Endothelial cell of umbilical vein (primary cell): ENCODE measurements at regions not wholly inside any gene's neighbourhood (a gene's known extent, or its start where the extent isn't known, plus 50 kb on each side); places are given as distances from the start of the nearest gene placed in this dataset.

Source experiments
- BruUV-seq: library from RNA; stranded (reverse); fragments of 400-500 nt; replicated peaks from 2 replicates; lab custom pipeline; 2021; lab: Mats Ljungman, UMichigan
- CTCF ChIA-PET: fragments of 300-600, 350-600 bp; sonication (Branson Sonifier 250); formaldehyde crosslinking; loops from one replicate; lab custom pipeline; 2021; ENCODE audit warnings: antibody characterized with exemption, inconsistent platforms; lab: Charles Lee
- POLR2A ChIA-PET: fragments of 300-600, 350-600 bp; sonication (Branson Sonifier 250); formaldehyde crosslinking; loops from one replicate; lab custom pipeline; 2021; ENCODE audit warnings: antibody characterized with exemption, inconsistent platforms; lab: Charles Lee
- DNase-seq: peaks from one replicate; pipeline ENCODE4 v3.0.0-alpha.2; 2011; ENCODE audit warnings: low read depth, low spot score
- FAIRE-seq: peaks from 2 replicates; lab custom pipeline; 2011; peaks lifted over from hg19 to GRCh38; lab: Jason Lieb, UNC
- H2AFZ ChIP-seq: 2 replicates; pipeline ENCODE4 v1.6.0; 2012; ENCODE audit warnings: low read depth, low read length, control low read depth, inconsistent platforms
- H3K27ac ChIP-seq: 2 replicates; pipeline ENCODE4 v1.5.1; 2011; ENCODE audit warnings: low read depth, mild to moderate bottlenecking, control low read depth, low read length, moderate library complexity; ENCODE audit not compliant: insufficient read depth
- H3K27me3 ChIP-seq, 2 experiments: 2 replicates each; pipeline versions ENCODE4 v1.6.0 to v1.6.1; 2011; ENCODE audit warnings: low read length in 2 of 2, mixed read lengths in 1 of 2; ENCODE audit not compliant: control insufficient read depth in 2 of 2, insufficient read depth in 2 of 2
- H3K36me3 ChIP-seq, 2 experiments: 2 replicates in 1 of 2; 3 replicates in 1 of 2; pipeline ENCODE4 v1.5.1; 2011; ENCODE audit warnings: low read length in 2 of 2, mild to moderate bottlenecking in 1 of 2, moderate library complexity in 1 of 2; ENCODE audit not compliant: control insufficient read depth in 2 of 2, insufficient read depth in 2 of 2; ENCODE audit errors: extremely low read depth in 1 of 2
- H3K4me1 ChIP-seq: 3 replicates; pipeline ENCODE4 v1.5.1; 2011; ENCODE audit warnings: mild to moderate bottlenecking, low read length; ENCODE audit not compliant: control insufficient read depth, insufficient read depth; ENCODE audit errors: extremely low read depth
- H3K4me2 ChIP-seq: 2 replicates; pipeline ENCODE4 v1.6.1; 2011; ENCODE audit warnings: low read length, control low read depth, mixed read lengths; ENCODE audit not compliant: insufficient read depth
- H3K4me3 ChIP-seq, 3 experiments: fragments of 200-600 bp in 1 of 3; sonication (generic), shearing (Covaris generic) in 1 of 3; replicated peaks in 1 of 3; 2 replicates each; pipeline ENCODE4 v1.5.1; 2011 to 2016; ENCODE audit warnings: control low read depth in 3 of 3, low read length in 3 of 3, mild to moderate bottlenecking in 2 of 3, inconsistent platforms in 1 of 3, low read depth in 1 of 3, moderate library complexity in 1 of 3; ENCODE audit not compliant: insufficient read depth in 1 of 3
- H3K79me2 ChIP-seq: 2 replicates; pipeline ENCODE4 v1.6.0; 2012; ENCODE audit warnings: low read length, inconsistent platforms; ENCODE audit not compliant: control insufficient read depth, insufficient read depth
- H3K9ac ChIP-seq: replicated peaks from 2 replicates; pipeline ENCODE3; 2011; ENCODE audit warnings: low read length, control low read depth; ENCODE audit not compliant: insufficient read depth; ENCODE audit errors: extremely low read depth
- H3K9me1 ChIP-seq: replicated peaks from 3 replicates; pipeline ENCODE4 v1.6.0; 2011; ENCODE audit warnings: mild to moderate bottlenecking, low read length; ENCODE audit not compliant: control insufficient read depth, insufficient read depth; ENCODE audit errors: extremely low read depth
- H3K9me3 ChIP-seq: replicated peaks from 2 replicates; pipeline ENCODE4 v1.5.1; 2012; ENCODE audit warnings: low read length, inconsistent platforms; ENCODE audit not compliant: control insufficient read depth, insufficient read depth
- H4K20me1 ChIP-seq: replicated peaks from 2 replicates; pipeline ENCODE3; 2011; ENCODE audit warnings: mild to moderate bottlenecking, low read length; ENCODE audit not compliant: control insufficient read depth, insufficient read depth; ENCODE audit errors: extremely low read depth
- CTCF ChIP-seq, 2 donors: IDR thresholded peaks; 1 replicate in 1 of 2; 2 replicates in 1 of 2; pipeline ENCODE4 v1.5.1; 2011; ENCODE audit warnings: low read length in 2 of 2, mild to moderate bottlenecking in 2 of 2, moderate library complexity in 2 of 2, control low read depth in 1 of 2, inconsistent platforms in 1 of 2, low read depth in 1 of 2; ENCODE audit not compliant: insufficient read depth in 1 of 2; ENCODE audit errors: extremely low read depth in 1 of 2
- EZH2 ChIP-seq: IDR thresholded peaks from 2 replicates; pipeline ENCODE4 v1.6.1; 2012; ENCODE audit warnings: borderline replicate concordance, low read depth, mild to moderate bottlenecking, moderate library complexity, low read length, inconsistent platforms; ENCODE audit not compliant: severe bottlenecking
- FOS ChIP-seq: IDR thresholded peaks from 2 replicates; pipeline ENCODE4 v1.6.1; 2011; ENCODE audit warnings: mild to moderate bottlenecking, low read length, moderate library complexity, borderline replicate concordance; ENCODE audit not compliant: insufficient read depth
- GATA2 ChIP-seq: IDR thresholded peaks from 2 replicates; pipeline ENCODE4 v1.7.0; 2011; ENCODE audit warnings: low read depth, mild to moderate bottlenecking, moderate library complexity, mixed read lengths, low read length; ENCODE audit not compliant: insufficient read length, insufficient read depth
- JUN ChIP-seq: IDR thresholded peaks from 2 replicates; pipeline ENCODE4 v1.6.1; 2011; ENCODE audit warnings: borderline replicate concordance, low read depth; ENCODE audit not compliant: insufficient read length, insufficient read depth
- MAX ChIP-seq: IDR thresholded peaks from 2 replicates; pipeline ENCODE4 v1.6.1; 2011; ENCODE audit not compliant: insufficient read depth, insufficient read length
- MYC ChIP-seq: IDR thresholded peaks from one replicate; pipeline ENCODE4 v1.6.1; 2011; ENCODE audit warnings: mild to moderate bottlenecking, low read depth, low read length
- POLR2A ChIP-seq: IDR thresholded peaks from 2 replicates; pipeline ENCODE4 v1.6.1; 2012; ENCODE audit warnings: low read depth, mild to moderate bottlenecking, control low read depth, low read length
- POLR2AphosphoS5 ChIP-seq: IDR thresholded peaks from 2 replicates; pipeline ENCODE4 v1.6.1; 2012; ENCODE audit warnings: low read depth, mild to moderate bottlenecking, control low read depth, low read length, moderate library complexity; ENCODE audit not compliant: insufficient read depth
- dilution Hi-C: fragments of 300-500 bp; cut with MboI; formaldehyde crosslinking; loops from one replicate; pipeline ENCODE4 v1.15.0; 2019; ENCODE audit warnings: low sequenced_read_pairs; ENCODE audit not compliant: extremely low pct_ligation_motif_present
- intact Hi-C: fragments of 100-400 bp; cut with micrococcal nuclease; formaldehyde crosslinking; loops from one replicate; pipeline ENCODE4 v1.10.0; 2022

GRCh38 chr3:106197532-106198194, 328.9 kb upstream of the CBLB start:
- no peak overlapping the region for H2AFZ ChIP-seq
- H3K9ac ChIP-seq, result no peak overlapping the region
- H3K4me1 ChIP-seq, result no peaks in the 10 kb centered on the region
- ChIA-PET POLR2A (no interaction called here), CTCF (no interaction called here)
- no peak overlapping the region for H3K4me3 ChIP-seq
- H3K27me3 ChIP-seq, result no peaks in the 10 kb centered on the region
- intact Hi-C loops, result no loop called here
- no peaks in the 10 kb centered on the region for H4K20me1 ChIP-seq
- no peaks in the 10 kb centered on the region for H3K36me3 ChIP-seq
- H3K4me2 ChIP-seq, result no peak overlapping the region
- FAIRE-seq, result no peak
- dilution Hi-C loops, result no loop called here
- no TSS peak for BruUV-seq
- DNase-seq, result no peak
- no peak overlapping the region for H3K27ac ChIP-seq
- no peaks in the 10 kb centered on the region for H3K79me2 ChIP-seq
- TF ChIP-seq EZH2 (no peak), FOS (no peak), POLR2AphosphoS5 (no peak), JUN (no peak), MAX (no peak), POLR2A (no peak), GATA2 (no peak), MYC (no peak), CTCF (IDR thresholded peaks at IDR 0.05; ENCODE audit: extremely low read depth in 1 of 2, insufficient read depth in 1 of 2, low read depth in 1 of 2, low read length in 2 of 2) (no peak)
- no peaks in the 10 kb centered on the region for H3K9me3 ChIP-seq
- no peaks in the 10 kb centered on the region for H3K9me1 ChIP-seq
